ENCODE measurements at regions not wholly inside any gene's neighbourhood (a gene's known extent, or its start where the extent isn't known, plus 50 kb on each side); places are given as distances from the start of the nearest gene placed in this dataset.

DNA sequence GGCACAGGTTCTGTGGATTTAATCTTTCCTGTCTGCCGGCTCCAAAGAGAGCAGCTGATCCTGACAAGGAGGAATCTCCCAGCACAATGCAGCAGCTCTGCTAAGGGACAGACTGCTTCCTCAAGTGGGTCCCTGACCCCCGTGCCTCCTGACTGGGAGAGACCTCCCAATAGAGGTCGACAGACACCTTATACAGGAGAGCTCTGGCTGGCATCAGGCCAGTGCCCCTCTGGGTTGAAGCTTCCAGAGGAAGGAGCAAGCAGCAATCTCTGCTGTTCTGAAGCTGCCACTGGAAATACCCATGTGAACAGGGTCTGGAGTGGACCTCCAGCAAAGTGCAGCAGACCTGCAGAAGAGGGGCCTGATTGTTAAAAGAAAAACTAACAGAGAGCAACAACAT is 630.2 kb upstream of the FTMT start:
- DNase-seq = no peak

DNA sequence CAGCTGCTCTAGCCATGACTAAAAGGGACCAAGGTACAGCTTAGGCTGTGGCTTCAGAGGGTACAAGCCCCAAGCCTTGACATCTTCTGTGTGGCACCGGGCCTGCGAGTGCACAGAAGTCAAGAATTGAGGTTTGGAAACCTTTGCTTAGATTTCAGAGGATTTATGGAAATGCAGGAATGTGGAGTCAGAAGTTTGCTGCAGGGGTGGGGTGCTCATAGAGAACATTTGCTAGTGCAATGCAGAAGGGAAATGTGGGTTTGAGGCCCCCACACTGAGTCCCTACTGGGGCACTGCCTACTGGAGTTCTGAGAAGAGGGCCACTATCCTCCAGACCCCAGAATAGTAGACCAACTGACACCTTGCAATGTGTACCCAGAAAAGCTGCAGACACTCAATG is 624.9 kb upstream of the FTMT start:
- DNase-seq = no peak

DNA sequence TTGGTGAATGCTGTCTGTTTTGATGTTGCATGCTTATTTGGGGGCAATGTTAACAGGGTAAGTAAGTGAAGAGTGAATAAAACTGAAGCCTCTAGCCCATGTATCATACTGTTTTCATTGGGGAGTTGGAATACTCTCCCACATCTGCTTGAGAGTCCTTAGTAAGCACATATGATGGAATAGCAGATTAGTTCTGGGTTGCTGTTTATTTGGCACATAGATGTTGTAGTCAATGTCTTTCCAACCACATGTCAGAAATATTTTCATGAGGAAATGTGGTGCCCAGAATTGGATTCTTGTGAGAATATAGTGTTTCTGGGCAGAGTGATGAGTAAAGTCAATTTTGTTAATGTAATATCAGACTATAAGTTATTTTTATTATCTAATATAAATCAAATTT is 611.7 kb upstream of the FTMT start:
- DNase-seq = no peak

DNA sequence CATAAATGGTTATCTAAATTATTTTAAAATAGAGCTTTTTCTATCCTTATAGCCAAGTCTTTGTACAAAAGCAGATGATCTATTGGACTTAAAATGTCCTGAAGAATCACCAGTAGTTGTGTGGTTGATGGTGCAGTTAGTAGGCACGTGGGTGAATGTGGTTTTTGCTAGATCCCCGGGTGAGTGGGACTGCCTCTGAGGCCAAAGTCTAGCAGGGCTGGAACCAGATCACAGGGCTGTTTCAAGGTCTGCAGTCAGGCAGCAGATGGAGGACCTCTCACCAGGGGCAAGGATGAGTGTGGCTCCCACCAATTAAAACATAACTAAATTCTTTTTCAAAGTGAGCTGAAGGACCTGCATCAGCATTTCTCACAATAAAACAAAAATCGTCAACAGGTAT is 604.7 kb upstream of the FTMT start:
- no peak for DNase-seq

DNA sequence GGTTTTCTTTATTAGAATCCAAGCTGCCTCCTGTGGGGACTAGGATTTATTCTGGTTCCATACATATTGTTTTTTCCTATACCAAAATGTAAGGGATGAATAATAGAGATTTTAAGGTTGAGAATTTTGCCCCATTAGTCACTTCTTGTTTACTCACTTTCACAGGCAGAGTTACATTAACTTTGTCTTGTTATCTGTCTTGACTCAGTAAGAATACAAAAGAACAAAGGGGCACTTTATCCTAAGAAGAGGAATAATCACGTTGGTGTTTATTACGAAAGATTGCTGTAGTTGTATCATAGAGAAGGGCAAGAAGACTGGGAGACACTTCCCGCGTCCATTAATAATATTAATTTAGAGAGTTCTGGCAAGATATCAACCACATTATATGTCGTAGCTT is 599.7 kb upstream of the FTMT start:
- no peak for DNase-seq

DNA sequence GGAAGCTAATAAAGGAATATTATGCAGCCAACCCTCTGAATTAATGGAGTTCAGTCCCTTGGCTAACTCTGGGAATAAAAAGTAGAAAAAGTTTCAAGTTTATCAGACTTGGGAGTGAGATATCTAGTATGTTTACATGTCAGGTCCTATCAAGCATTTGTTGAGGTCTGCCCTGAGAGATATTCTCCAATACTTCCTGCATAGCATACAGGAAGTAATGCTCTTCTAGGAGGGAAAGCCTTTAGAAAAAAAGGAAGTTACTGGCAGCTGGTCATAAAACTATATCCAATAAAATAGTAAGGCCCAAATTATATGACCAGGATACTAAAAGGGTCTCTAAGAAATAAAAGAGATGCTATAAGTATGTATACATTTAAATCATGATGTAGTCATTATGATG is 594.1 kb upstream of the FTMT start:
- DNase-seq = no peak

DNA sequence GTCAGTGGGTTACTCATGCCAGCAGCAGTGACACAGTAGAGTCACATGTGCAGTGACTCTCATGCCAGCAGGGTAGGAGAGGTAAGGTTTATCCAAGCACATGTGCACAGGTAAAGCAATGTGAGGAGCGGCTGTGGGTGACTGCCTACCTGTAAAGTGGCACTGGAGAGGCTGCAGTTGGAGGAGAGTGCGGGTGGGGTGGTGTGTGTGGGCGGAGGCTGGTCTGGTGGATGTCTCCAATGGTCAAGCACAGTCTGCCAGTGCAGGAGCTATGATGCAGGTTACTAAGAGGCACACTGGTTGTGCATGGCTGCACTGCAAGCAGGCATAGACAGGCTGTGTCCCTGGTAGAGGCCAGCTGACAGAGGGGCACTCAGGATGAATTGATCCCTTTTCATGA is 588.2 kb upstream of the FTMT start:
- DNase-seq = no peak

DNA sequence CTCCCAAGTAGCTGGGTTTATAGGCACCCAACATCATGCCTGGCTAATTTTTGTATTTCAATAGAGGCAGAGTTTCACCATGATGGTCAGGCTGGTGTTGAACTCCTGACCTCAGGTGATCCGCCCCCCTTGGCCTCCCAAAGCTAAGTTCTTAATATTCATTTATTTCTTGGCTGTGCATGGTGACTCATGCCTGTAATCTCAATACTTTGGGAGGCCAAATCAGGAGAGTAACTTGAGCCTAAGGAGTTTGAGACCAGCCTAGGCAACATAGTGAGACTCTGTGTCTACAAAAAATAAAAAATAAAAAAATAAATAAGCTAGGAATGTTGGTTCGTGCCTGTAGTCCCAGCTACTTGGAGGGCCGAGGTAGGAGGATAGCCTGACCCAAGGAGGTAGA is 587.1 kb upstream of the FTMT start:
- no peak for DNase-seq

DNA sequence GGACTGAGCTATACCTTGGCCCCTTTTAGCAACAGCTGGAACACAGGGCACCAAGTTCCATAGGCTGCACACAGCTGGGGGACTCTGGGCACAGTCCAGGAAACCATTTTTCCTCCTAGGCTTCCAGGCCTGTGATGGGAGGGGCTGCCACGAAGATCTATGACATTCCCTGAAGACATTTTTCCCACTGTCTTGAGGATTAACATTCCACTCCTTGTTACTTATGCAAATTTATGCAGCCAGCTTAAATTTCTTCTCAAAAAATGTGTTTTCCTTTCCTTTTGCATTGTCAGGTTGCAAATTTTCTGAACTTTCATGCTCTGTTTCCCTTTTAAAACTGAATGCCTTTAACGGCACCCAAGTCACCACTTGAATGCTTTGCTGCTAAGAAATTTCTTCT is 580.1 kb upstream of the FTMT start:
- no peak for DNase-seq

DNA sequence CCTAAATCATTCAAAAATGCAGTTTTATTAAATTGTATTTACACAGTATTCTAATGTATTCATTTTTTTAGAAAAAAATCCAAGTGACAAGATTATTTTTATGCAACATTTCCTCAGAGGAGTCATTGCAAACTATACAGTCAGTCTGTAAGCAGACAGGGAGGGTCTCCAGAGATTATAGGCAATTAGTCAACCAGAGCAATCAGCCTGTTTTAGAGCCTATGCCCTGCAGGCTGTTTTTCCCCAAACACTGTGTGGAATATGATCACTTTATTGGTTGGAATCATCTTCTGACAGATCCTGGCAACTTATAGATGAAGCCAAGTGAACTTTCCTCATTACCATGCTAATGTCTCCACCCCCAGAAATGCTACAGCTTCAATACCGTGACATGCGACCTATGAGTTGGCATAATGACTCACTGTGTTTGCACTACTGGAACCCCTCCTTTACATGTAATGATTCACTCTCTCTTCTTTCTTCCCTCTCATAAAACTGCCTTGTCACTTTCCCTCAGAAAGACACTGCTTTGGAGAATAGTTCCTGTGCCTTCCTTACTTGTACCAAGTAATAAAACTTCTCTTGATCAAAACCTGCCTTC is 577.7 kb upstream of the FTMT start:
- no peak for DNase-seq

DNA sequence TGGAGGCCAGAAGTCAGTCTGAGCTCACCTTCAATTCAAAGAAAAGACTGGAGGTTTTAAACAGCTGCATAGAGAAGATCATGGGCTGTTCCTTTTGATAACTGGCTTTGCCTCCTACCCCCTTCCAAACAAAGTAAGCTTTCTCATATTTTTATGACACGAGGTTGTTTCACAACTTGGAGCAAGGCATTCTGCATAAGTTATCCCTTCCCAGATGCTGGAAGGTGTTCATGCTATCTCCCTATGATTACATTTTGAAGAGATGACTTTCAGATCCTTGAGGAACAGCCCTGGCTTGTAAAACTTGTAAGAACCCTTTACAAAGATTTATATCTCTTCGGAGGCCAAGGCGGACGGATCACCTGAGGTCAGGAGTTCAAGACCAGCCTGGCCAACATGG is 571.9 kb upstream of the FTMT start:
- DNase-seq = no peak

DNA sequence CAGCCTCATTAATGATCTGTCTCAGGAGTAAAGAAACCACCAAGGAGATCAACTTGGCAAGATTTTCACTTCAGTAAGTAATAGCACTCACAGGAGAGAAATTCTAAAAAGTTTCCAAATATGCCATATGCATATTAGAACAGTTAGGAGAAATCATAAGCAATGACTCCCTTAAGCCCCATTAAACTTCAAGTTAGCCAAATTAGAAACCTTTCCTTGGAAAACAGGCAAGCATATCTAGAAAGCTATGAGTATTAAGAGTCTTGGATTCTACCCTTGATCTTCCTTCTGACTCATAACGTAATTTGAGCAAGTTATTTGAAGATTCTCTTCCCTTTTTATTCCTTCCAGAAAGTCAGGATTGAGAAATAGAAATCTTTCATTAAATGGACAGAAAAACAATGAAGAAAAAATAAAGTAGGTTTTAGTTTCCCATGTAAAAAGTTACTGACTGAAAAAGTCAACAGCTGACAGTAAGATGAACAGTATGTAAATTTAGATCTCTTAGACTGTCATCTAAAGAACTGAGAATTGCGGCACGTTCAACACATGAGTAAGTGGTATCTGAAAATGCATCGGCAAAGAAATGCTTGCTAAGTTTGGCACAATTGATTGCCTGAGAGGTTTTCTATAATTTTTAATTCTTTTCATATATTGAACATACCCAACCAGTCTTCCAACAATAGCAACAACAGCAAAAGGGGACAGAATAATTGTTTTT is 565.7 kb upstream of the FTMT start:
- no peak for DNase-seq

DNA sequence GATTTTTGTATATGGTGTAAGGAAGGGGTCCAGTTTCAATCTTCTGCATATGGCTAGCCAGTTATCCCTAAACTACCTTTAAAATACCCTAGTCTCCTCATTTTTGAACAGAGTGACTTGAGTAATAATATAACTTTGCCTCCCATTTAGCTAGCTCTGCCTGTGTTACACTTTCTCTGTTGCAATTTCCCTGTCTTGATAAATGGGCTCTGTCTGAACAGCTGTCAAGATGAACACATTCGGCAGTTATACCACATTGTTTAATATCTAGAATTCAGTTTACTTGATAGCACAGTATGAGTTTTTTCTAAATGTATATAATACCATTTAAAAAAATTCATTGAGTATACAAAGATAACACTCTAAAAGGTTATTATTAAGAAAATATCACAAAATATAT is 562.9 kb upstream of the FTMT start:
- no peak for DNase-seq

DNA sequence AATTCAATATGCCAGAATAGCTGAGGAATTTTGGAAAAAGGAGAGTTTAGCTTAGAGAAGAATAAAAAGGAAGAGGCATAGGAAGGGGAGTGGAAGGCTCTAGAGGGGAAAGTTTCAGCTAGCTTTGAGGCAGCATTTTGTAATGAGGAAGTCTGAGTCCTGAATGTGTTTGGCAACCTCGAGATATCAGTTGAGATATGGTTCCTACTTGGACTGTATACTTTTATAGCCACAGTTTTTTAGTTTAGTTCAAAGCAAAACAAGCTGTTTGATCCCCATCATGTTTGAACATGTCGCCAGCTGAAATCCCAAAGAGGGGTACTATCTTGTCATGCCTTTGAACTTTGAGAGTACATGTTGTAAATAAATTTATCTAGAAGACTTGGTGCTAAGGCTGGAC is 559.0 kb upstream of the FTMT start:
- DNase-seq = no peak

DNA sequence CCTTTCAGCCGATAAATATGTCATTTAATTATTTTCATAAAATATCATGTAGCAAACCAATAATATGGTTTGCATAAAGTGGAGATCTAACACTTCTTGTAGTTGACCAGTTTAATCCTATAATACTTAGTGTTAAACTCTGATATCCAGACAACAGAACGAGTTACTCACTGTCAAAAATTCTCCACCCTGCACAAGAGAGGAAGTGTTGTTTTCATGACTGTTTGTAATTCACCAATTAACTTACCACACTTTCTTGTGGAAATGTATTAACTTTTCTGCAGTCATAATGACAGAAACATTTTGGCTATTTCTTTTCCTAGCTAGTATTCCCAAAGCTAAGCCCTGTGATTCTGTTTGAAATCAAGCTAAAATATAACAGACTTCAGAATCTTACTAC is 555.3 kb upstream of the FTMT start:
- DNase-seq = no peak

DNA sequence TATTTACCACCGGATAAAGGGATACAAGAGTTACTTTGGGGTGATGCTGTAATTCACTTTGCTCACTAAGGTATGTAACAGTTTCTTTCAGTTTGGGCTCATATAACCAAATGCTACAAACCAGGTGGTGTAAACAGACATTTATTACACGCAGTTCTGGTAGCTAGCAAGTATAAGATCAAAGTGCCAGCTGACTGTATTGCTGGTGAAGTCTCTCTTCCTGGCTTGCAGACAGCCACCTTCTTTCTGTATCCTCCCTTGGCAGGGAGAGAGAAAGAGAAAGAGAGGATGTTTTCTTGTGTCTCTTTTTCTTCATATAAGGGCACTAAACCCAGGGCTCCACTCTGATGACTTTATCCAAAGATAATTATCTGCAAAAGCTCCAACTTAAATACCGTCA is 552.5 kb upstream of the FTMT start:
- no peak for DNase-seq

DNA sequence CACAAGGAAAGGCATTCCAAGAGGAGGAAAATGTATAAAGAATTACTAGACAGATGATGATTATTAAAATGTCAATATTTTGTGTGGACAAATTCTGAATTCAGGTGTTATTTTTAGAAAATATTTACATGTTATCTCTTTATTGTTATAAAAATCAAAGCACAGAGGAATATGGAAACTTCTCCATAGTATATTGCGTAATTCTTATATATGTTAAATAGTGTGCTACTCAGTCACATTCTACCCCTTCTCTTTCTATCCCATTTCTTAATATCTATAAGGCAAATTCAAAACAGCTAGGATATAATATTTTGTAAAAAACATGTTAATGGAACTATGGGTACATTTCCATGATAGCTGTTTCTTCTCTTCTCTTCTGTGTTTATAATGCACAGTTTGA is 546.8 kb upstream of the FTMT start:
- no peak for DNase-seq

DNA sequence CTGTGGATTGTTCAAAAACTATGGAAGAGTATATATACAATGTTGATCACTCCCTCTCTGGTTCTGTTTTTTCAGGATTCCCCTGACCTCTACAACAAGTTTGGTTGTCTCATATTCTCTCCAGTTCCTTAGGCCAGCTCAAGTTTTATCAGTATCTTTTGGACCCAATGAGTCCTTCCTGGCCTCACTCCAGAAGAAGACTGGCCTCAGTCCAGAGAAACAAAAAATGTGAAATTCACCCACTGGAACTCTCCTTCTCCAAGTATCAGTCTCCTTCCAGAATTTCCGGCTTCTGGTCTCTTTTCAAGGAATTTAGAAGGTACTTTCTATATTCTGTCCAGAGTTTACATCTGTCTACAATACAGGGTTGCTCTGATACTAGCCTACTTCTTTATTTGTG is 537.8 kb upstream of the FTMT start:
- DNase-seq = no peak

DNA sequence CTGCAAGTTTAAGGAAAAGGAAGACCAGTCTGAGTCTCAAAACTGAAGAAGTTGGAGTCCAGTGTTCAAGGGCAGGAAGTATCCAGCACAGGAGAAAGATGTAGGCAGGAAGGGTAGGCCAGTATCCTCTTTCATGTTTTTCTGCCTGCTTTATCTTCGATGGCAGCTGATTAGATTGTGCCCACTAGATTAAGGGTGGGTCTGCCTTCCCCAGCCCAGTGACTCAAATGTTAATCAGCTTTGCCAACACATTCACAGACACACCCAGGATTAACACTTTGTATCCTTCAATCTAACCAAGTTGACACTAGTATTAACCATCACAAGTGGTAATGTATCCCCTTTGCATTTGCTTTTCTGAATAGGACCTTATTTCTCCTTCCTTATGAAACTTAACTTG is 535.9 kb upstream of the FTMT start:
- no peak for DNase-seq

DNA sequence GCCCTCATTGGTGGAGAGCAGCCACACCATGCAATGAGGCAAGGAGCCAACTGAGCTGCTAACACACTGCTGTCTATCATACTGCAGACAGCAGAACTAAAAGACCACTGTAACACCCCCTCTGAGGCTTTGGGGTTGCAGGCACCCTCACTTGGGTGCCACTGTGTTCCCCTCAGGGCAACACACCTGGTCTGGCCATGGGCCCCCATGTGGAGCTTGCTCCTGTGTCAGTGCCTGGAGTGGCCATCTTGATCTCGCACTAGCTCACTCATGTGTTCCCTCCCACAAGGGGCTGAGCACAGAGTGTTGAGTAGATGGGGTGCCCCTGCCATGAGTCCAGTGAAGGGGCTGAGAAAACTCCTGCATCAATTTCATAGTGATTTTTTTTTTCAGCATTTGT is 532.4 kb upstream of the FTMT start:
- no peak for DNase-seq

DNA sequence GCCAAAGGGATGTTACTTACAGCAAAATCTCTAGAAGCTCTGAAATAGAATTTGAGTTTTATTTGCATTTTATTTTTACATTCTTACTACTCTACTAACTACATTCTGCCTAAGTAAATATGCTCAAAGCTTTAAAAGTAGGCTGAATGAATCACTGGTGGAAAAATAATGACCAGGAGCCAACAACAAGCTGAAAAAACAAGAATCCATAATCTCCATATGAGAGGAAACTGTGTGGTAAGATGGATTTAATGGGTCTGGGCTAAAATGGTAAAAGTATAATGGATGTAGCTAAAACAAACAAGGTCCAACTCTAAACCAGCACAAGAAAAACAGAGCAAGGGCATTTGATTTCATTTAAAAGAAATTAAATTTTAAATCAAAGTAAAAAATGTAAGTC is 525.8 kb upstream of the FTMT start:
- no peak for DNase-seq

DNA sequence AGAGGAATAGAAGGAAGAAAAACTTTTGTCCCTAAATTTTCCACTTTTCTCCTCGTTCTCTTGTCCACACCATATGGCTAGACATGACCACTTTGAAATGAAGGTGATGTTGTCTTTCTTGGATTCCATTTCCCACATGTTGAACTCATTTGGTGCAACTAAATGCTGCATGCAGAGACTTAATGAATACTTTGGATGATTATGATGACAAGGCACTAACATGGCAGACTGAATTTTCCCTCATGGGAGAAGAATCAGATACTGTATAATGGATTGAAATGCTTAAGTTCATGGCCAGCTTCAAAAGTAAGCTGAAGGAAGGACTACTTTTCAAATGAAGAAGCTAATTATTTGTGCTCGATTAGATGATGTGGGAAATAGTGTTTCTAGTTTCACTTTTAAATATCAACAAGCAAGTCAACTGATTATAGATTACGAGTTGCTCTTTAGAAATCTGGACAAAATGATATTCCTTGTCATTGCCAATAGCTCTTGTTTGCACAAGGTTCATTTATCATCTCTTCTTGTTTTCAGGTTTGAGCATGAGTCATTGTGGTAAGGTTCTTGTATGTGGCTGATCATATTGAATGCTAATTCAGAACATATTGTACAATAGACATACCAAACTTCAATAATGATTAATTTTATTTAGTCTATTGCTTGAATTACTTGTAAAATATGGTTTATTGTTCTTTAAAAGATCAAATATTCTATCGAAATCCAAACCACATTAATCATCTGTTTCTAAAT is 501.3 kb upstream of the FTMT start:
- DNase-seq = no peak

DNA sequence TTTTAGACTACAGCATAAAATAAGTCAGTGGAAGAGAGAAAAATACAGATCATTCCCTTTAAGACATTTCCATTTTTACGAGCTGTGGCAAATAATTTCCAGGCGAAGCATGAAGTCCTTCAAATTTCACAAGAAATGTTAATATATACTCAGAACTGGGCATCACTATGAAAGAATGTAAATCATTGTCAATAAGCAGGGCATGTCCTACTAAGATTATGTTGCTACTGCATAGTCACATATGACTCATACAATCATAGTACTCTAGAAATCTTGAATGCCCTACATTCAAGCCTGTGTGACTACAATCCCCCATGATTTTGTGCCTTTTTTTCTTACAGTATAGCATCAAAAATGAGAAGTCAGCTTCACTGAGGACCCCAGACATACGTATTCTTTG is 485.2 kb upstream of the FTMT start:
- no peak for DNase-seq

DNA sequence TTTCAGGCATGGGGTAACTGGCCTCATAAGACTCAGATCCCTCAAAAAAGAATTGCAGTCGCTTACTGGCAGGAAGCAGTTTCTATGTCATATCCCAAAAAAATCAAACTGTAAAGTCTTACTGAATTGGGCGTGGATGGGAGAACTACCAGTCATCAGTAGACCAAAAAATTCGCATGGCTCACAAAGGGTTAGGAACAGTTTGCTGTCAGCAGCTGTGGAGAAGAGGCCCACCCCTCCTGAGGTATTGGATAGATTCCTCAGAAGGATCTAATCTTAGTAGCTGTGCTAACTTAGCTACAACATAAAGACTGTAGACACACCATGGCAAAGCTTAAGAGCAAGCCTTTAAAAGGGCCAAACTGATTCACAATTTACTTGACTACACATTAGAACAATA is 478.3 kb upstream of the FTMT start:
- no peak for DNase-seq

DNA sequence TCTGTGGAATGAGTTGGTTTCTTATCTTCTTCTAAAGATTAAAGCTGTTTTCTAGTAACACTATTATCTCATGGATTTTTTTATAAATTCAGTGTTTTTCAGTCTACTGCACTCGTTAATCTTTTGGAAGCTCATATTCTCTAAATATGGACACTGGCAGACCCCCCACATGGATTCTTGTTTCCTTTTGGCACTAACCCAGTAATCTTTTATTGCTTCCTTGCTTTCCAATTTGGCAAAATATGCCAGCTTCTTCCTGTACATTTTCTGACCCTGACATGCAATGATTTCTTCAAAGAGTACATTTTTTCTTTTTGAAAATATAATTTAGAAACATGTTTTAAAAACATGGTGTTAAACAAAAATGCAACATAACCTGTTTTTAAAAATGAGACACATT is 474.2 kb upstream of the FTMT start:
- no peak for DNase-seq

Data from activated gamma-delta T cell (primary cell).